Testis (tissue), 2 donors: ENCODE measurements at regions not wholly inside any gene's neighbourhood (a gene's known extent, or its start where the extent isn't known, plus 50 kb on each side); places are given as distances from the start of the nearest gene placed in this dataset.

Experiments
- POLR2A ChIP-seq: fragments of 450-650 bp; IDR thresholded peaks from one replicate; pipeline ENCODE4 v1.6.1; 2017; ENCODE audit warnings: antibody characterized with exemption, mild to moderate bottlenecking, moderate library complexity
- TF ChIP-seq, protein P1 (sequence below), 3 experiments: fragments of 450-650 bp in 2 of 3; fragments of 200-600 bp in 1 of 3; sonication (generic) in 1 of 3; IDR thresholded peaks; one replicate each; pipeline ENCODE4 v1.5.1; 2016 to 2019; ENCODE audit warnings: antibody characterized with exemption in 3 of 3, mild to moderate bottlenecking in 2 of 3, moderate library complexity in 1 of 3

DNA sequence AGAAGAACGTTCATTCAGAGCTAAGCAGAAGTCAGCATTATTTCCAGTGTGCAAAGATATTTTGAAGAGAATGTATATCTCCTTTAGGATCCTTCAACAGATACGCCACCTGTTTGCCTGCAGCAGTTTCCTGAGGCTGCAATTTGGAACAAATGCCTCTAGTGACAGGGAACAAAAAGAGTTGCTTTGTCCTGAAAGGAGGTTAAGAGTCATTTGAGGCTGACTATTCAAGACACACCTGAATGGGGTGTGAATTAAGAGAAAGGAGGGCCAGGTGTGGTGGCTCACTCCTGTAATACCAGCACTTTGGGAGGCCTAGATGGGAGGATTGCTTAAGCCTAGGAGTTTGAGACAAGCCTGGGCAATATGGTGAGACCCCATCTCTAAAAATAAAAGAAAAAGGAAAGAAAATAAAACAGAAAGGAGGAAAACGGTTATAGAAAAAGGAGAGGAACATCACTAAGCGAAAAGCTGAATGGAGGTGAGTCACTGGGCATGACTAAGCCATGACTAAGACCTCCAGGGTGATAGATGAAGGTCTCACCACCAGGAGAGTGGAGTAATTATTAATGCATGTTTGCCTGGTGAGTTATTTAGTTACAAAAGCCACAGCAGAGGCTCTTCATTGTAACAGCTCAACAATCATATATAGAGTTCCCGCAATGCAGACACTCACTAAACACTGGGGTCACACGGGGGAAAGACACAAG, 255.2 kb upstream of the TNC start:
- TF ChIP-seq, protein P1, sequence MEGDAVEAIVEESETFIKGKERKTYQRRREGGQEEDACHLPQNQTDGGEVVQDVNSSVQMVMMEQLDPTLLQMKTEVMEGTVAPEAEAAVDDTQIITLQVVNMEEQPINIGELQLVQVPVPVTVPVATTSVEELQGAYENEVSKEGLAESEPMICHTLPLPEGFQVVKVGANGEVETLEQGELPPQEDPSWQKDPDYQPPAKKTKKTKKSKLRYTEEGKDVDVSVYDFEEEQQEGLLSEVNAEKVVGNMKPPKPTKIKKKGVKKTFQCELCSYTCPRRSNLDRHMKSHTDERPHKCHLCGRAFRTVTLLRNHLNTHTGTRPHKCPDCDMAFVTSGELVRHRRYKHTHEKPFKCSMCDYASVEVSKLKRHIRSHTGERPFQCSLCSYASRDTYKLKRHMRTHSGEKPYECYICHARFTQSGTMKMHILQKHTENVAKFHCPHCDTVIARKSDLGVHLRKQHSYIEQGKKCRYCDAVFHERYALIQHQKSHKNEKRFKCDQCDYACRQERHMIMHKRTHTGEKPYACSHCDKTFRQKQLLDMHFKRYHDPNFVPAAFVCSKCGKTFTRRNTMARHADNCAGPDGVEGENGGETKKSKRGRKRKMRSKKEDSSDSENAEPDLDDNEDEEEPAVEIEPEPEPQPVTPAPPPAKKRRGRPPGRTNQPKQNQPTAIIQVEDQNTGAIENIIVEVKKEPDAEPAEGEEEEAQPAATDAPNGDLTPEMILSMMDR (IDR thresholded peaks at IDR 0.05) = no peak
- TF ChIP-seq POLR2A = no peak
